HG03571 (cell line): ENCODE measurements at regions not wholly inside any gene's neighbourhood (a gene's known extent, or its start where the extent isn't known, plus 50 kb on each side); places are given as distances from the start of the nearest gene placed in this dataset.

ENCODE experiments used
- ATAC-seq: cut with Tn5 transposase; IDR thresholded peaks from one replicate; pipeline ENCODE4 v1.9.1; 2021; ENCODE audit not compliant: unreplicated experiment

- no peak for ATAC-seq
Observed at GRCh38 chr2:58291726-58292438, 50.8 kb upstream of the FANCL start.
